Osteoblast (primary cell): ENCODE measurements at regions not wholly inside any gene's neighbourhood (a gene's known extent, or its start where the extent isn't known, plus 50 kb on each side); places are given as distances from the start of the nearest gene placed in this dataset.

ENCODE experiments used
- DNase-seq: peaks from one replicate; pipeline ENCODE4 v3.0.0; 2011; ENCODE audit warnings: low spot score, mixed read lengths; ENCODE audit not compliant: insufficient read length; ENCODE audit errors: missing footprints
- H2AFZ ChIP-seq: 2 replicates; pipeline ENCODE4 v1.6.0; 2011; ENCODE audit warnings: mild to moderate bottlenecking, low read length
- H3K27ac ChIP-seq: 2 replicates; pipeline ENCODE4 v1.5.1; 2011; ENCODE audit warnings: mild to moderate bottlenecking, low read depth, low read length, moderate library complexity
- H3K27me3 ChIP-seq: 2 replicates; pipeline ENCODE4 v1.6.0; 2012; ENCODE audit warnings: mild to moderate bottlenecking, control low read depth, inconsistent platforms, low read length, moderate library complexity; ENCODE audit not compliant: insufficient read depth
- H3K36me3 ChIP-seq: 2 replicates; pipeline ENCODE4 v1.5.1; 2011; ENCODE audit warnings: mild to moderate bottlenecking, low read length, control low read depth, moderate library complexity; ENCODE audit not compliant: insufficient read depth
- H3K4me1 ChIP-seq: 2 replicates; pipeline ENCODE4 v1.5.1; 2011; ENCODE audit warnings: mild to moderate bottlenecking, low read length, control low read depth, moderate library complexity; ENCODE audit not compliant: insufficient read depth
- H3K4me2 ChIP-seq: 2 replicates; pipeline ENCODE4 v1.6.0; 2011; ENCODE audit warnings: mild to moderate bottlenecking, low read length; ENCODE audit not compliant: insufficient read depth
- H3K4me3 ChIP-seq: fragments of 200-600 bp; sonication (generic); 3 replicates; pipeline ENCODE4 v1.5.1; 2012; ENCODE audit warnings: mild to moderate bottlenecking, low read length, inconsistent platforms; ENCODE audit not compliant: insufficient read depth
- H3K79me2 ChIP-seq: 2 replicates; pipeline ENCODE4 v1.6.0; 2012; ENCODE audit warnings: mild to moderate bottlenecking, low read length, control low read depth, inconsistent platforms; ENCODE audit not compliant: insufficient read depth
- H3K9me3 ChIP-seq: 2 replicates; pipeline ENCODE4 v1.5.1; 2011; ENCODE audit warnings: low read depth, low read length, control low read depth
- H4K20me1 ChIP-seq: 2 replicates; pipeline ENCODE4 v1.6.0; 2012; ENCODE audit warnings: mild to moderate bottlenecking, low read length, control low read depth; ENCODE audit not compliant: insufficient read depth
- CTCF ChIP-seq: IDR thresholded peaks from 2 replicates; pipeline ENCODE4 v1.5.1; 2011; ENCODE audit warnings: mild to moderate bottlenecking, low read depth, low read length, moderate library complexity; ENCODE audit errors: extremely low read depth

DNA sequence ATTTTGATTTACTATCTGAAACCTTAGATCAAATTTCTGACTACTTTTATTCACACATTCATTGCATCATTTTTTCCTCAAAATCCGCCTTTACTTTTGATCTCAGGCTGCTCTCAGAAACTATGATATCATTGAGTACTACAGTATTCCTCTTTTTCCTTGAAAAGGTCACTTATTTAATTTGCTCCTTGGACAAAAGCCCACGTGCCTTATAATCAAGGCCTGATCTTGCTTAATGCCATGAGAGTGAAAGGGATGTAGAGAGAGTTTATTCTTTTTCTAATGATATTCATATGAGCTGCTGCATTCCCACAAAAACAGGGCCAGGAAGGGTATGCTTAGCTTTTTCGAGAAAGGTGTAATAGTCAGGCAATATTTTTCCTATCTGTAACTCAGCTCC, 327.0 kb downstream of the ETS1 start:
- Histone ChIP-seq H4K20me1 (no peaks in the 10 kb centered on the region), H2AFZ (no peak overlapping the region), H3K9me3 (no peaks in the 10 kb centered on the region), H3K4me3 (no peak overlapping the region), H3K79me2 (no peaks in the 10 kb centered on the region), H3K27ac (no peak overlapping the region), H3K27me3 (no peaks in the 10 kb centered on the region), H3K36me3 (no peaks in the 10 kb centered on the region), H3K4me1 (no peaks in the 10 kb centered on the region), H3K4me2 (no peak overlapping the region)
- no peak for TF ChIP-seq CTCF
- no peak for DNase-seq

GRCh38 chr11:128259816-128260215, 327.5 kb downstream of the ETS1 start:
- no peaks in the 10 kb centered on the region for H3K27me3 ChIP-seq

DNA sequence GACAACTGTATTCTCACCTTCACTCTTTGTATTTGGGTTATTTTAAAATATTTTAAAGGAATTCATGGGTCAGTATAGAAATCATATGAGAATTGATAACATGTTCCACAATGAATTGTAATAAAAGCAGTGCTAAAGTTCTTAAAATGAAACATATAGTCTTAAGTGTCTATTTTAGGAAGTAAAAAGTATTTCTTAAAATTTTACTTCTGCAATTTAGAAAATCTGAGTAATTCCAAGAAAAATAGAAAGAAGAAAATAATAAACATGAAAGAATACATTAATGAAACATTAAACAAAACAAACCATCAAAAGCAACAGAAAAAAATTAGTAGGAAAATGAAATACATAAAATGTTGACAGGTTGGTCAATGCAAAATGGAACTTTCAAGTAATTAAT, 332.4 kb downstream of the ETS1 start:
- H3K4me2 ChIP-seq: no peak overlapping the region
- TF ChIP-seq CTCF: no peak
- H3K9me3 ChIP-seq: no peaks in the 10 kb centered on the region
- H3K4me3 ChIP-seq: no peak overlapping the region
- H3K27me3 ChIP-seq: no peaks in the 10 kb centered on the region
- H2AFZ ChIP-seq: no peak overlapping the region
- DNase-seq: no peak
- no peaks in the 10 kb centered on the region for H3K4me1 ChIP-seq
- H3K79me2 ChIP-seq: no peaks in the 10 kb centered on the region
- H3K36me3 ChIP-seq: no peaks in the 10 kb centered on the region
- H3K27ac ChIP-seq: no peak overlapping the region
- H4K20me1 ChIP-seq: no peaks in the 10 kb centered on the region

More at GRCh38 chr11:128259816-128260215, 327.5 kb downstream of the ETS1 start:
- Histone ChIP-seq H3K27ac (no peak overlapping the region), H3K79me2 (no peaks in the 10 kb centered on the region), H2AFZ (no peak overlapping the region), H3K36me3 (no peaks in the 10 kb centered on the region), H4K20me1 (no peaks in the 10 kb centered on the region), H3K4me3 (no peak overlapping the region), H3K4me1 (no peaks in the 10 kb centered on the region), H3K4me2 (no peak overlapping the region), H3K9me3 (no peaks in the 10 kb centered on the region)
- no peak for DNase-seq
- TF ChIP-seq CTCF: no peak

DNA sequence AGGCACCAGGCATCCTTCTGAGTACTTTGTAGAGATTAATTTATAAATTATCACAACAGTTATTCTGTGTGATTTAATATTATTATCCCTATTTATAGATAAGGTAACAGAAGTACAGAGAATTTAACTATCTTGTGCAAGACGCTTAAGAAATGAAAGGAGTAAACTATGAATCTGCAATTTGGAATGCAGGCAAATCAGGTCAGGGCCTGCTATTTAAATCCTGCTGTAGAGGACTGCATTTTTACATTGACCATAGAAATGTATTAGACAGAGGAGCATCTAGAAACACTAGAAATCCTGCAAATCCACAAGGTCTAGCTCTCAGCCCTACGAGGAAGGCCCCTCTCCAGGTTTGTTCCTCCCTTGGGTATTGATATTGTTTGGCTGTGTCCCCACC, 336.2 kb downstream of the ETS1 start:
- Histone ChIP-seq H3K4me1 (no peaks in the 10 kb centered on the region), H3K4me2 (no peak overlapping the region), H3K27ac (no peak overlapping the region), H3K27me3 (peaks cover 2% of the 10 kb centered on the region), H3K36me3 (no peaks in the 10 kb centered on the region), H2AFZ (no peak overlapping the region), H3K79me2 (no peaks in the 10 kb centered on the region), H3K4me3 (no peak overlapping the region), H4K20me1 (no peaks in the 10 kb centered on the region), H3K9me3 (no peaks in the 10 kb centered on the region)
- no peak for DNase-seq
- TF ChIP-seq CTCF: no peak
